ENCODE measurements at regions not wholly inside any gene's neighbourhood (a gene's known extent, or its start where the extent isn't known, plus 50 kb on each side); places are given as distances from the start of the nearest gene placed in this dataset.

DNA sequence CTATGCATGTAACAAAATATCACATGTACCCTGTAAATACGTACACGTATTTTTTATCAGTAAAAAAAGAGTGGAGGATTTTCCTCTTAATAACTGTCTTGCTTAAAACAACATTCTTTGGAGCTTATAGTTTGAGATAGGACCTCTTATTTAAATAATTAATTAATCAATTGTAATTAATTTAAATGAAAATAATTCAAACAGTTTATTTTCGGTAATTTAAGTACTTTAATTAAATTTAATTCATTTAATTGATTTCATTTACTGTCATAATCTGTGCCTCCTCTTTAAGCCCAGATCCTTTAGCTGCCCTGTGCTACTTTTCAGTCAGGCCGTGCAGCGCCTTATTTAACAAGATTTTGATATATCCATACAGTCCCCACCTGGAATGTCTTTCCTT, 427.0 kb downstream of the HLX start:
- TF ChIP-seq, protein P1, sequence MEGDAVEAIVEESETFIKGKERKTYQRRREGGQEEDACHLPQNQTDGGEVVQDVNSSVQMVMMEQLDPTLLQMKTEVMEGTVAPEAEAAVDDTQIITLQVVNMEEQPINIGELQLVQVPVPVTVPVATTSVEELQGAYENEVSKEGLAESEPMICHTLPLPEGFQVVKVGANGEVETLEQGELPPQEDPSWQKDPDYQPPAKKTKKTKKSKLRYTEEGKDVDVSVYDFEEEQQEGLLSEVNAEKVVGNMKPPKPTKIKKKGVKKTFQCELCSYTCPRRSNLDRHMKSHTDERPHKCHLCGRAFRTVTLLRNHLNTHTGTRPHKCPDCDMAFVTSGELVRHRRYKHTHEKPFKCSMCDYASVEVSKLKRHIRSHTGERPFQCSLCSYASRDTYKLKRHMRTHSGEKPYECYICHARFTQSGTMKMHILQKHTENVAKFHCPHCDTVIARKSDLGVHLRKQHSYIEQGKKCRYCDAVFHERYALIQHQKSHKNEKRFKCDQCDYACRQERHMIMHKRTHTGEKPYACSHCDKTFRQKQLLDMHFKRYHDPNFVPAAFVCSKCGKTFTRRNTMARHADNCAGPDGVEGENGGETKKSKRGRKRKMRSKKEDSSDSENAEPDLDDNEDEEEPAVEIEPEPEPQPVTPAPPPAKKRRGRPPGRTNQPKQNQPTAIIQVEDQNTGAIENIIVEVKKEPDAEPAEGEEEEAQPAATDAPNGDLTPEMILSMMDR (conservative IDR thresholded peaks at IDR 0.05; ENCODE audit: low read length), result no peak
- no peak for TF ChIP-seq EZH2phosphoT487 (IDR thresholded peaks at IDR 0.05; ENCODE audit: borderline replicate concordance, low read depth, low read length)
